NCI-H146 treated with DMSO at 0.1 percent for 48 hours (cell line): ENCODE measurements at regions not wholly inside any gene's neighbourhood (a gene's known extent, or its start where the extent isn't known, plus 50 kb on each side); places are given as distances from the start of the nearest gene placed in this dataset.
A peak's percentile ranks its signal among the peaks of the same experiment; 100 is the strongest.
"Not testable (repeated sequence)": the region's sequence is repeated elsewhere in the genome, so short reads cannot be mapped to it uniquely, and the experiment has no call there.

Source experiments
- DNase-seq: peaks from one replicate; lab custom pipeline; 2025; ENCODE audit not compliant: unreplicated experiment; lab: John Stamatoyannopoulos, UW

DNA sequence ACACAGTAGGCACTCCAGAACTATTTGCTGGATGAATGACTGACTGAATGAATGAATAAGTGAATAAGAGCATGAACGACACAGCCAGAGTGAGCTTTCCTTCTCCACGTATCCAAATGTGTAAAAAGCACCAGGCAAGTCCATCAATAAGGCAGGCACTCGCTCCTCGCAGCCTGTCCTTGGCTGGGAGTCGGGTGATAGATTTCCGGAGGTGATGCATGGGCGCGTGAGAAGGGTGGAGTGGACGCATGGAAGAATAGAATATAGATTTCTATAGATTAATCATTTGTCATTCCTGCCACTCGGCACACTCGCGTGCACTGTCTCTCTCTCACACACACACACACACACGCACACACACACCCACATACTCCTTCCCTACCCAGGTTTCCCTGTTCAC, 164.3 kb upstream of the ZC3H12A start:
- DNase-seq, result no peak

DNA sequence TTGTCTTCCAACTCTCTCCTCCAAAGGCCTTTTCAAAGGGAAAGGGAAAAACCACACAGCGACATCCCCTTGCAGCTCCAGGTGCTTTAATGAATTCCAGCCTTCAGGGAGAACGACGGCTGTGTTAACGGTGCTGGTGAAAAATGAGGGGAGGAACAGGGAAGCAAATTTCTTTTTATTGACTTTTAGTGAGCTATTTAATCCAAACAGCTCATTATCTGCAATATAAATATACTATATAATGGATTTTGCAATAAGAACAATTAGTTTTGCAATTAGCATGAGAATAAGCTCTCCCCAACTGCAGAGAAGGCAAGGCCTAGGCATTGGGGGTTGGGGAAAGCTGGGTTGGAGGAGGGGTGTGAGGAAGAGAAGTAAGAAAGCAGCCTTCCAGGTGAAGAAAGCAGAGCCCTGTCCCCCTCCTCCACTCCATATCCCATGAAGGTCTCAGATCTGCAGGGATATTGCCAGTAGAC, 159.0 kb upstream of the ZC3H12A start:
- DNase-seq, result peak; percentile 41

DNA sequence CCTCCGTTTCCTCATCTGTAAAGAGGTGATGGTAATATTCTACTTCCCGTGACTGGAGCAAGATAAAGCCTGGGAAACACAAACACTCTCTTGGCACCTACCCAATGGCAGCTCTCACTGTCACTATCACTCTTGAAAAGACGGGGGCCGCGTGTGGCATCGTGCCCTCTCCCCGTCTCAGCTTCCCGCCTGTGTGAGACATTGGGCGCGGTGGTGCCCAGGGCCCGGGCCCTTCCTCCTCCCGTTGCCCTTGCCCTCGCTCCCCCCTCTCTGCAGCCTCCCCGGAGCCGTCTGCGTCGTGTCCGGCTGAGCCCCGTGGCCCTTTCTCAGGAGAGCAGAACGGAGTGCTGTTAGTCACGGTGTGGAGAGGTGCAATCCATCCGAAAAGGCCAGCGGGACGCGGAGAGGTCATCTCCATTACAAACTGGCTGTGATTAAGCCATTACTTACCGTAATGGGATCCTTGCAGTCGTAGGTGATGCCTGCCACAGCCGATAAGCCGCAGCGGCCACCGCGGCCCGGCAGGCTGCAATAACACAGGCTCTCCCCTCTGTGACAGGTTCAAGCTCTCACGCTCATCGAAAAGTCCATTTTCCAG, 156.4 kb upstream of the ZC3H12A start:
- DNase-seq, result no peak

DNA sequence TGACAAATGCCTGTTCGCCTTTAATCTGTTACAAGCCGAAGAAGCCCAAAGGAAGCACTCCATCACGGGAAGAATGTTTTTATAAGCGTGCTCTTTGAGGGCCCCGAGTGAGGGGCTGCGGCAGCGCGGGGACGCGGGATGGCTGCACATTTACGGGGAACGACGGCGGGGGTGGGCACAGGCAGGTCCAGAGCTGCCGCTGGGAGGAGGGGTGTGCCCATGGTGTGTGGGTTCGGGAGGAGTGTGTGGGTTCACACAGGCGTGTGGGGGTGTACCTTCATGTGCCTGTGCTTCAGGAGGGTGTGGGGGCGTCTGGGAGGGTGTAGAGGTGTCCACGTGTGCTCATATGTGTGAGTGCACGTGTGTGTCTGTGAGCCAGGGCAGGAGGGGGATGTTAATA, 155.9 kb upstream of the ZC3H12A start:
- DNase-seq, result no peak

DNA sequence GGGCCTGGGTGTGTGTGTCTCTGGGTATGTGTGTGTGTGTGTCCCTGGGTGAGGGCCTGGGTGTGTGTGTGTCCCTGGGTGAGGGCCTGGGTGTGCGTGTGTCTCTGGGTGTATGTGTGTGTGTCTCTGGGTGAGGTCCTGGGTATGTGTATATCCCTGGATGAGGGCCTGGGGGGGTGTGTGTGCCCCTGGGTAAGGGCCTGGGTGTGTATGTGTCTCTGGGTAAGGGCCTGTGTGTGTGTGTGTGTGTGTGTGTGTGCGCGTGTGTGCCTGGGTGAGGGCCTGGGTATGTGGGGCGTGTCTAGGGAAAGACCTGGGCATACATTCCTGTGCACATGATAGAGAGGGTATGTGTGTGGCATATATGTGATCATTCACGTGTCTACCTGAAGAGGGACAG, 155.1 kb upstream of the ZC3H12A start:
- DNase-seq, result no peak

DNA sequence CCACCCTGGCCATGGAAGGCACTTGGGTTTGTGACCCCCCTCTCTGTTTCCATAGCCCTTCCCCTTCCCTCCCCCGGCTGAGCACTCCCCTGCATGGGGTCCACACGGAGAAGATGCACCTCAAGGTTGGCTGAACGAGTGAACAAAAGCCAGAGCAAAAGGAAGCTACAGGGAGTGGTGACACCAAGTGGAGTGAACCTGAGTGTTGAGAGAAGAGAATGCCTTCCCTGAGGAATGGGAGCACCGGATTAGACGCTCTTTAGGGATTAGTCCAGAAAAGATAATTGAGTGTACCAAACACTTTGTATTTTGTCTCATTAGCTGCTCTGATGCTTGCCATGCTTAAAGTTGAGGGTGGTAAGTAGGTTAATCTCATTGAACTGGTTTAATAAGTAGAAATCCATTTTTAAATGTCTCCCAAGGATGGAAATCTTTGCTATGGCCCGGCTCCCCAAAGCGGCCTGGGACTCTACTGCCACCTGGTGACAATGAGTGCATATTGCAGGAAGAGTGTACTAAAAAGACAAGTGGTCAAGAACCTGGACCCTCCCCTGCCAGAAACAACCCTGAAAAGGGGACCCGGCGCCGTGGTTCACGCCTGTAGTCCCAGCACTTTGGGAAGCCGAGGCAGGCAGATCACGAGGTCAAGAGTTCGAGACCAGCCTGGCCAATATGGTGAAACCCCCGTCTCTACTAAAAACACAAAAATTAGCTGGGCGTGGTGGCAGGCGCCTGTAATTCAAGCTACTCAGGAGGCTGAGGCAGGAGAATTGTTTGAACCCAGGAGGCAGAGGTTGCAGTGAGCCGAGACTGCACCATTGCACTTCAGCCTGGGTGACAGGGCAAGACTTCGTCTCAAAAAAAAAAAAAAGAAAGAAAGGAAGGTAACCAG, 150.6 kb upstream of the ZC3H12A start:
- peak; percentile 0 for DNase-seq

DNA sequence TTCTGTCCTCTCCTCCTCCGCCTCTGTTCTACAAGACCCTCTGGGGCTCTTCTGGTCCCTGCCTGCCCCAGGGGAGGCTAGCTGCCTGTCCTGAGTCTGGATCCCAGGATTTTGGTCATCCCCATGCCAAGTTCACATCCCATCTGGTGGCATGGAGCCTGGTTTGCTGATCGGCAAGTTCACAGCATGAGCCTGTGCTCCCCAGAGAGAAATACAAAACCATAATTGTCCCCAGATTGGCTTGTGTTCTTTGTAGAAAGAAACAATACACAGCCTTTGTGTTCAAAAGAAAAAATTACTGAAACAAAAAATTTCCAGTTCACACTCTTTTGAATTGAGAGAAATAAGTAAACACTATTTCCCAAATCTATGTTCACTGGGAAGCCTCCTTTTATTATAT, 149.4 kb upstream of the ZC3H12A start:
- DNase-seq, result peak; percentile 73

DNA sequence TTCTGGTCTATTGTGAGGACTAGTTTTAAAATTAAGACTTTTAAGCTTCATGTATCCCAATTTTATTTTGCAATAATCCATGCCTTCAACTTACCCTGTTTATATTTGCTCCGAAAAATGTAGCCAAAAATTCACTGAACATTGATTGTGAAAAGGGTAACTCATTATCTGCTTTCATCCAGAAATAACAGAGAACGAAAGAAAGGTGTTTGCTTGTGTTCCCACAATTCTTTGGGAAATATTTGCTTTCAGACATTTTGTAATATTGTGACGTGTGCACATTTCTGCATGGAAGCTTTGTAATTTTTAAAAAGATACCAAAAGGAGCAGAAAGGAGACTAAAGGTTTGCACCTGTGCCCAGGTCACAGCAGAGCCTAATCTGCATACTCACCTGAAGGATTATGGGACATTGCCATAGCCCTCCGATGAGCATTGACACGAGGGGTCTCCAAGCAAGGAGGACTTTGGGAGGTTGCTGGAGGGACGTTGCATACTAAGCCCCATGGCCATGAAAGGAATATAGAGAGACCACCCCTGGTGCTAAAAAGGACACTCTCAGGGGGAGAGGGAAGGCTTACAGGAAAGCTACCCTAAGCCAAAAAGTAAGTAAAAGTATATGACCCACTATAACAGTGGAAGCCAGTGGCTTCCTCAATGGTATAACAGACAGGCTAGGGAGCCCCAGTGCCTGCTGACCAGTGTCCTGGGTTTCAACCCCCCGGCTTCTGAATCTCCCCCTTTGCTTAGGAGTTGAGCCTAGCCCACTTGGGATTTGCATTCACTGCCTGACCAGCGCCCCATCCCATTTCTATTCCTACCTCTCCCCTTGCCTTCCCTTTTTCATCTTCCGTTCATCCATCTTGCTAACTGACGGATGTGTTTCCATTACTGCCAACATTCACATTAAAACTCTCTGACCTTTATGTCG, 148.6 kb upstream of the ZC3H12A start:
- no peak for DNase-seq

DNA sequence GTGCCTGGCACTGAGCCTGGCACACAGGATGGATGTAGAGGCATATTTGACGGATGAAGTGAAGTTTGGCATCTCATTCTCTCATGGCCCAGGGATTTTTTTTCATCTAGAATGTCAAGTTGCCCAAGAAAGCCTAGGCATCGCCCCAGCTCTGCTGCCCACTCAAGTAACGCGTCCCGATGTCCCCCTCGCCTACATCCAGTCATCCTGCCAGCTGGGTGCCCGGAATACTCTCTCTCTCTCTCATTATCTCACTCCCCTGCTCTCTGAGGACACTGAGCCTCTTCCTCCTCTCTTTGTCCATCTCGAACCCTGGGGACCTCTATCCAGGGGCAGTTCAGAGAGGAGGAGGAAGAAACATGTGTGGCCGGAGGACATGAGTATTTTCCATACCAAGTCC, 142.3 kb upstream of the ZC3H12A start:
- DNase-seq, result no peak

DNA sequence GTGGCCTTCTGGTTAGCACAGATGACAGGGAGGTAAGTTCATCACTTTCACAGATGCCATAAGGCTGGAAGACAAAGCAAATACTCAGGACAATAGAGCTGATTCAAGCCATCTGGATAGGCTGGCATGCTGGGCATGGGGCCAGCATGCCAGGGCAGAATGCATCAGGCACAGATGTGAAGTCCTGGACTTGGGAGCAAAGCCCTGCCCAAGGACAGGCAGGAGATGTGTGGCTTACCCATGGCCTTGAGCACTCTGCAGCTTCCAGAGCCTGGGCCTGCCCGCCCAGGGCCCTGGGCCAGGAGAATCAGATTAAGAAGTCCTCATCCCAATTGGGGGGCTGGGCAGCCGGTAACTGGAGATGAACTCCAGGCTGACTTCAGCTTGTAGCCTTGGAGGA, 135.7 kb upstream of the ZC3H12A start:
- no peak for DNase-seq

DNA sequence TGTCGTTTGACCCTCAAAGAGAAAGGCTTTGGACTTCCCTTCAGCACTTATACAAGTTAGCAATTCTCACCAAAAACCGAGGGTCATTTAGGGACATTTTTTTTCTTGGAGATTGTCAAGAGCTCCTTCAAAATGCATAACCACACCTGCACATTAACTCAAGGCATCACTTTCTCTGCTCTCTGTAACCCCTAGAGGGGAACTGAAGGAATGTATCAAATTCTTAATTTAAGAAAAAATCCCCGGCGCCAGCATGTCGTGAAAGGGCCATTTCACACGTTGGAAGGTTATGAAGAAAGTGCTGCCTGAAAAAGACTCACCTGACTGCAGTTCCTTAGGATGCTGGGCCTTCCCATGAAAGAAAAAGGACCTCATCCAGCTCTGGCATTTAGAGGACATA, 131.6 kb upstream of the ZC3H12A start:
- DNase-seq, result no peak

DNA sequence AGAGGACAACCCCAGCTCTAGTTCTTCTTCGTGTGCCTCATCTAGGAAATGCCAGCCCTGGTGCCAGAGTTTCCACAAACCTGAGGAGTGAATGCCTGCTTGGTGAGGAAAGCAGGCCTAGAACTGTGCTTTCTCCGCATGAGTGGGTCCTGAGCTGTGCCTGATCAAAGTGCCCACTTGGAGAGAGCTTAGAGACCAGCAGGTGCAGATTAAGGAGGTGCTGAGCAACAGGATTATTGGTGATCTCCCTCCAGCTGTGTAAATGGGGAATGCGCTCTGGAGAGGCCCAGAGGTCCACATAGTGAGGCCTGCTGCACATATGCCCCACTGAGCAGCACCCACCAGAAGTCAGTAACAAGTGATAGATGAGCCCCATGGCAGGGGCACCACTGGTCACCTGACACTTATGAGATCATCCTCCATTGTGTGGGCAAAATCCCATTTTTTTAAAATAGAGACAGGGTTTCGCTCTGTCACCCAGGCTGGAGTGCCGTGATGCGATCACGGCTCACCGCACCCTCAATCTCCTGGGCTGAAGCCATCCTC, 127.2 kb upstream of the ZC3H12A start:
- DNase-seq, result peak; percentile 3

DNA sequence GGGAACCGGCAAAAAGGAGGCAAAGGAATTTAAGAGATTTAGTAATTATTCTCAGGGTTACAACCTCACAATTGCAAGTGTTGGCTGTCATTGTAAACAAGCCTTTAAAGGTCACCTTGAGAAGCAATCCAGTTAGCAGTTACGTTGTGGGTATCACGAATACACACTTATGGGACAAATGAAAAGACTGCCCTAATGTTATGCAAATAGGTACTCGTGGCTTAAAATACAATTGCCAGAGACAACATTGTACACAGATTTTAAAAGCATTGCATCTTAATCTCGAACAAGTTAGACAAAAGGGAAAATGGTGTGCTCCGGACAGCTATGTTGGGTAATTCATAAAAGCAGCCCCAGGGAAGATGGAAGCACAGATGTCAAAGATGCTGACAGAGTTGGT, 120.5 kb upstream of the ZC3H12A start:
- DNase-seq, result no peak

DNA sequence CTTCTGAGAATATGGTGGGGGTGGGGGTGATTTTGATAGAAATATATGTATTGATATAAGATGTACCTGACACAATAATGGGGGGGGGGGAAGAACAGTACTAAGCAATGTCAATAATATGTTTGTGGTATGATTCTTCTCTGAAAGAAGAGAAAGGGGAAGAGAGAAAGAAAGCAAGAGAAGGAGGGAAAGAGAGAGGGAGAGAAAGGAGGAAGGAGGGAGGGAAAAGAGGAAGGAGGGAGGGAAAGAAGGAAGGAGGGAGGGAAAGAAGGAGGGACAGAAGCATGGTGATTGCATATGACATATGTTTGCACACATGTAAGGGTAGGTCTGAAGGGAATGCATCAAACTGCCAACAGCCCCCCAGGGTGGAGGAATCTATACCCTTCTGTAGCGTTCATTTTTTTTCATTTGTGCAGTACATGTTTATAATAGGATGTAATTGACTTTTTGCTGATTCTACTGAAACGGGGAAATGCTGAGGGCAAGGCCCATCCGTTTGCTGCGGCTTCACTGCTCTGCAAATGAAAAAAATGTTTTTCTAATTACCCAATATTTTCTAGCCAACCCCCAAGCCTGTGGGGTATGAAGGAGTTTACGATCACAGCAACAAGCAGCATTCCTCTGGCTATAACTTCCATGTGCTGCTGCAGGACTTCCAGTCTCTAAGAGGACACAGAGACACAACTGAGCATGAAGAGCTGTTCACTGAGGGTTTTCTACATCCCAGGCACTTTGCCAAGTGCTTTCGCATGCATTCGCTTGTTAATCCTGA, 119.3 kb upstream of the ZC3H12A start:
- DNase-seq, result no peak

DNA sequence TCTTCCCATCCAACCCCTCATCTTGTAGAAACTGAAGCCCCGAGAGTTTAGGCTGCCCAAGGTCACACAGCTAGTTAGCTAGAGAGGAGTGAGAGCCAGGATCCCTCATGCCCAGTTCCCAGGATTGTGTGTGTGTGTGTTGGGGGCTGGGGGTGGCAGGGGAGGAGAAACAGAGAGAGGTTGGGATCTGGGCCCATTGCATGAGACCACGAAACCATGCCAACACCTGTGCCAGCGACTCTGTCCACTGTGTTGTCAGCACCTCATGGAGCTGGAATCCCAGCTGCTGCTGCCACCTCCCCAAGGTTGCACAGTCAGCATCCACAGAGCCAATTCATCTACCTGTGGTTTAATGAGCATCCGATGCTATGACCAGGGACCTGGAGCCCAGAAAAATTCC, 115.4 kb upstream of the ZC3H12A start:
- DNase-seq, result no peak

DNA sequence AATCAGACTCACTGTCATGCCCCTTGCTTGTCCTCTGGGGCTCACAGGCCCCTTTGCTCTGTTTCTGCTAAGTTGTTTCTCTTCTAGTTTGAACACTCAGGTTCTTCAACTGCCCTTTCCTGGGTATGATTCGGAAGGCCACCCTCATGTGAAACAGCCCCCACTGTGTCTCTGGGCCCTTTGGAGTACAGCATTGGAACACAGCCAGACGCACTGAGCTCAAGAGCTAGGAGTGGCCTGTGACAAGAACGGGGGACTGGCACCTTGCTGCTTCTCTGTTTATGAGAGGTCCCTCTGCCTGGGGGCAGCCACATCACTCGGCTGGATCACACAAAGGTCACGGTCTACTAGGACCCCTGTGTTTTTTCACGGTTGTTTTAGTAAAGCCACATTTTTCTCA, 114.4 kb upstream of the ZC3H12A start:
- DNase-seq, result no peak

DNA sequence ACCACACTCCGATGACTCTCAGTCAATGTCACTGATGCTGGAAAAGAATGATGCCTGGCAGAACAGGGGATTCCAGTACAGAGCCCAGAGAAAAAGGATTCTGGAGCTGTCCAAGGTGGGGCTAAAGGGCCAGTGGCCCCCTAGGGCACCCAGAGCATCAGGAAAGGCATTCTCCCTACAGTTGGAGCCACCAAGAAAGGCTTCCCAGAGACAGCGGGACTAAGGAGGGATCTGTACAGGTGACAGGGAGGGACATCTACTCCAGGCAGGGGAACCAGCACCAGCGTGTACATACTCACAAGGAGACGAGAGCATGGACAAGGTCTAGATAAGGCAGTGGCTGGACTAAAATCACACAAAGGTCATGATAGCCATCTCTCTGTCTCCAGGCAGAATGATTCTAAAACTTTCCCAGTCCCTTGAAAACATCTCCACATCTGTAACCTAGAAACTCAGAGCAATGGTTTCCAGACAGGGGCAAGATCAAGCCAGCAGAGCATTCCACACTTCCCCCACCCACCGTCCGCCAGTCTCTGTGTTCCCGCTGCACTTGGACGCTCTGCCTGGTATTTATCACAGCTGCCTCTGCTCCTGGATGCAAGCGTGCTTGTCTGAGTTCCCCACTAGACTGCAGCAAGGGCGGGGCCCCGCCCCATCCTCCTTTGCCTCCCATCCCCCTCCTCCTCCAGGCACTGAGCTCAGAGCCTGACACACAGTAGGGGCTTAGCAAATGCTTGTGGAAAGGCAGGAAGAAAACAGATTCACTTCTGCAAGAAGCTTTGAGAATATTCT, 111.6 kb upstream of the ZC3H12A start:
- no peak for DNase-seq

DNA sequence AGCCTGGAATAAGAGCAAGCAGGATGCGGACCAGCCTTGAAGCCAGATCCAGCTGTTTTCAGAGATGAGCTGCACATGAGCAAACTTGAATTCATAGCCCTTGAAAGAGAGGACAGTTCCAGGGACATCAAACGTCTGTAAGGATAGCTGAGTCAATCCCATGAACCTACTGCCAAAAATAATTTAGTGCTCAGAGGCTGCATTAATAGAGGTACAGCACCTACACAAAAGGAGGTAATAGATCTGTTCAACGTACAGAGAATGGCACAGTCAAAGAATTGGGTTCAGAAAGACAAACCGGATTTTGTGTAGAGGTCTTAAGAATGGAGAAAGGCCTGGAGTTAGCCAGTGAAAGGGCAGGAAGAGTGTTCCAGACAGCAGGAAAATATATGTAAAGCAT, 110.8 kb upstream of the ZC3H12A start:
- no peak for DNase-seq

DNA sequence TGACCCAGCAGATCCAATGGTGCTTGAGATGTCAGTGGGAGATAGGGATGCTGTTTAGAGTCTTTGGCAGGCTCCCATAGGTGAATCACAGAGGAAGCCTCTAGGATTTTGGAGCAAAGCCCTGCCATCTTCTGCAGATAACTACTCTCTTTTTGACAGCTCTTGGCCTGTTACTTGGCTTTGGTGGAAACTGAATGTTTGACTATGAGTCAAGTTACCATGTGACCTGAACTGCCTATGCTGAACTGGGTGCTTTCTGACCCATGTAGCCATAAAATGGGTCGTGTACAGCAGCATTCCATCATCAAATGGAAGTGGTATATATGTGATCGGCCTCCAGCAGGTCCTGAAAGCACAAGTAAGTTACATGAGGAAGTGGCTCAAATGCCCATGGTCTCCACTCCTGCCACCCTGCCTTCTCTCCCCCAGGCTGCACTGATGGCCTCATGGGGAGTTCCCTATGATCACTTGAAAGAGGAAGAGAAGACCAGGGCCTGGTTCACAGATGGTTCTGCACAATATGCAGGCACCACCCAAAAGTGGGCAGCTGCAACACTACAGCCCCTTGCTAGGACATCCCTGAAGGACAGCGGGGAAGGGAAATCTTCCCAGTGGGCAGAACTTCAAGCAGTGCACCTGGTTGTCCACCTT, 105.6 kb upstream of the ZC3H12A start:
- DNase-seq, result not testable (repeated sequence)
